Right kidney (tissue), 1 donor: ENCODE measurements at regions not wholly inside any gene's neighbourhood (a gene's known extent, or its start where the extent isn't known, plus 50 kb on each side); places are given as distances from the start of the nearest gene placed in this dataset.
"Not testable (repeated sequence)": the region's sequence is repeated elsewhere in the genome, so short reads cannot be mapped to it uniquely, and the experiment has no call there.

Source experiments
- DNase-seq: peaks from one replicate; pipeline ENCODE4 v3.0.0-alpha.2; 2016

GRCh38 chrX:111041018-111041462 lies 55.0 kb upstream of the PAK3 start:
- DNase-seq = no peak

- DNase-seq = no peak
Measured at GRCh38 chrX:111040377-111041017, 55.5 kb upstream of the PAK3 start.

GRCh38 chrX:111039606-111040005 lies 56.4 kb upstream of the PAK3 start:
- DNase-seq = no peak

GRCh38 chrX:111035991-111036390 lies 60.0 kb upstream of the PAK3 start:
- no peak for DNase-seq

GRCh38 chrX:111035256-111035655 lies 60.7 kb upstream of the PAK3 start:
- DNase-seq = no peak

- not testable (repeated sequence) for DNase-seq
Measured at GRCh38 chrX:111022998-111023397, 73.0 kb upstream of the PAK3 start.

- no peak for DNase-seq
Measured at GRCh38 chrX:111020283-111020682, 75.7 kb upstream of the PAK3 start.

GRCh38 chrX:111013778-111014455 lies 82.1 kb upstream of the PAK3 start:
- DNase-seq = no peak

- DNase-seq = no peak
Measured at GRCh38 chrX:111010111-111010510, 85.9 kb upstream of the PAK3 start.

GRCh38 chrX:111009256-111009655 lies 86.7 kb upstream of the PAK3 start:
- no peak for DNase-seq

- no peak for DNase-seq
Measured at GRCh38 chrX:111008126-111008525, 87.9 kb upstream of the PAK3 start.

- DNase-seq = no peak
Measured at GRCh38 chrX:111007238-111007637, 88.8 kb upstream of the PAK3 start.

- DNase-seq = no peak
Measured at GRCh38 chrX:111006116-111006515, 89.9 kb upstream of the PAK3 start.

- no peak for DNase-seq
Measured at GRCh38 chrX:111005166-111005565, 90.8 kb upstream of the PAK3 start.

GRCh38 chrX:111003118-111003517 lies 92.9 kb upstream of the PAK3 start:
- DNase-seq = no peak

GRCh38 chrX:110992611-110993010 lies 103.4 kb upstream of the PAK3 start:
- DNase-seq = no peak

GRCh38 chrX:110989869-110990268 lies 106.1 kb upstream of the PAK3 start:
- DNase-seq = no peak

- DNase-seq = no peak
Measured at GRCh38 chrX:110989447-110989846, 106.5 kb upstream of the PAK3 start.

- no peak for DNase-seq
Measured at GRCh38 chrX:110987292-110987691, 108.7 kb upstream of the PAK3 start.

- DNase-seq = no peak
Measured at GRCh38 chrX:110985470-110985869, 110.5 kb upstream of the PAK3 start.

GRCh38 chrX:110983024-110983423 lies 113.0 kb upstream of the PAK3 start:
- no peak for DNase-seq

GRCh38 chrX:110966839-110967238 lies 129.2 kb upstream of the PAK3 start:
- DNase-seq = no peak

- no peak for DNase-seq
Measured at GRCh38 chrX:110966091-110966454, 129.9 kb upstream of the PAK3 start.

GRCh38 chrX:110965409-110966090 lies 130.4 kb upstream of the PAK3 start:
- DNase-seq = no peak
